Activated effector memory CD4-positive, alpha-beta T cell treated with Interleukin-2 at 50 U/mL for 16 hours (primary cell): ENCODE measurements at regions not wholly inside any gene's neighbourhood (a gene's known extent, or its start where the extent isn't known, plus 50 kb on each side); places are given as distances from the start of the nearest gene placed in this dataset.

Experiments used
- DNase-seq: peaks from one replicate; pipeline ENCODE4 v3.0.0-alpha.2; 2020

DNA sequence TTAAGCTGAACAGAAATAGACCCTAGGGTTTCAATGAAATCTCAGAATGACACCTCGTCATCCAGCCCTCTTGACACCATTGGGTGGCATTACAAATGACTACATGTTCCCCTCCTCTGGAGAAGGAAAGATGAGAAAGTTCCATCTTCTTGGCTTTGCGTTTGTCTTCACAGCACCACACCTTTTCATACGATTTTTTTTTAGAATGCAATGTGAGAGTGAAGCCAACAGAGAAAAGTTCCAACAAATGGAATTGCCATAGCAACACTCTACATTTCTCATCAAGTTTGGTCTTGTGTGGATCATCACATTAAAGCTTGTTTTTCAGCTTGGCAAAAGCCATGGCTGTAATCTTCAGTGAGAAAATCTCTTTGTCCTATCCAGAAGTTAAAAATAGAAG, 183.4 kb upstream of the SNX7 start:
- no peak for DNase-seq

- DNase-seq: no peak
These were observed 188.6 kb upstream of the SNX7 start for GRCh38 chr1:98472878-98473277.

DNA sequence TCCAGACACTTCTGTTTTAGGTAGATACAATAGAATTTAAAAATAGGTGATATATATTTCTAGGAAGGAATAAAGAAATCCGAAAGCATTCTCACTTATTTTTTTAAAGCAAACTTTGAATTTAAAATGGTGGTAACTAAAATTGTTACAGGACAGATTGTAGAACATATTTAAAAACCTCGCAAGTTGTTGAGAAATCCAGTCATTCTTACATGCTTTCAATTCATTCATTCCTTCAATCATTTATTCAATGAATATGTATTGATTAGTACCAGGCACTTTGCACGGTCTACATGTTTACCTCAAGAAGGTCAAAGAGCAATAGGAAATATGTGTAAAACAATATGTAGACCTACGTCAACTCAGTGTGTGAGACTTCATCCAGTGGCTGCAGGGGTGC, 189.9 kb upstream of the SNX7 start:
- no peak for DNase-seq

GRCh38 chr1:98468111-98468717, 193.3 kb upstream of the SNX7 start:
- no peak for DNase-seq

- DNase-seq: no peak
These were observed 193.9 kb upstream of the SNX7 start for GRCh38 chr1:98467586-98467985.

GRCh38 chr1:98467122-98467521, 194.4 kb upstream of the SNX7 start:
- DNase-seq: no peak

DNA sequence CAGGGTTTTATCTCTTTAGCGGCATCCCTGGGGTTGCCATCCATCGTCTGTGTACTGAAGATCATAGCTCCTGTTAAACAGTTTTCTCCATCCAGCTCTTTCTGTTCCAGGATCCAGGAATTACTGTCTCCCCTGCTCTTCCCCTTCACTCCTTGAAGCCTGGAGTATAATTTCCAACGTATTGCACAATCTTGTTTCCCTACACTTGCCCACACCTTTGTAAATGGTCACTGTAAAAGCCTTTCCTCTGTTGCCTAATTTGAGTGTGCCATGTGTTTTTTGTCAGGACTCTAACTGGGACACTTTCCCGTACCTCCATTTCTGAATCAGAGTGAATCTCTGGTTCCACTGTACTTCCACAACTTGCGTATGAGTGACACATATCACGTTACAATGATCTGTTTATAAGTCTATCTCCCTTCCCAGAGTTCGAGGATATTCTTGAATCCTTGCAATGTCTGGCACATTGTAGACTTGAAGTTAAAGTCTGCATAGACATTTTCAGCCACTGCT, 199.6 kb upstream of the SNX7 start:
- no peak for DNase-seq

DNA sequence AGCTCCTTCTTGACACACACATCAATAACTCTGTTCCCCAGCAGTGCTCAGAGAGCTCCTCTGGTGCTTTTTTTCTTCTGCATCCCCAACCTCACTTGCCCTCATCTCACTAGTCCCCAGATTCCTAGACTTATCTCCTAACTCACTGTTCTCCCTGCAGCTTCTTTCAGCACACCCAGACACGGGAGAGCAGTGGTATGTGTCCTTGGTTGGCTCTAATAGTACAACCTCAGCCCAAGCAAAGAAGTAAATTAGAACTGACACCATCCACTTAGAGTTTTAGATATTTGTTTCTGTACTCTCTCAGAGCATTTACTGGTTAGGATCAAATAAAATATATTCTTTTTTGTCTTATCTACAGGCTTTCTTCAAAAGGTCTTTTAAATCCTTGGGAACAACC, 201.4 kb upstream of the SNX7 start:
- no peak for DNase-seq

DNA sequence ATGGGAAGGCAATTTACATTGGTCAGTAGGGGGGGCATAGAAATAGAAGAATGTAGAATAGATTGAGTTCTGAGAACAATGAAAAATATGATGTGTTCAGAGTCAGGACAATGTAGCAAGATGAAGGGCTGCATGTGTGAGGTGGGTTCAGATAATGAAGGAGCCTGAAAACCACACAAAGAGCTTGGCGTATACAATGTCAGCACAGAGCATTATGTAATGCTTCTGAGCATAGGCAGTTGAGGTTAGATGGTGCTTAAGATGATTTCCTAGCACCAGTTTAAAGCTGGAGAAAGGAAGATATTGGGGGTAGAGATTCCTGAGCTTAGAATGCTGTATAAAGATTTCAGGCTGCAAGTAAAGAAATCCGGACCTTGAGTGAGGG, 202.0 kb upstream of the SNX7 start:
- no peak for DNase-seq

DNA sequence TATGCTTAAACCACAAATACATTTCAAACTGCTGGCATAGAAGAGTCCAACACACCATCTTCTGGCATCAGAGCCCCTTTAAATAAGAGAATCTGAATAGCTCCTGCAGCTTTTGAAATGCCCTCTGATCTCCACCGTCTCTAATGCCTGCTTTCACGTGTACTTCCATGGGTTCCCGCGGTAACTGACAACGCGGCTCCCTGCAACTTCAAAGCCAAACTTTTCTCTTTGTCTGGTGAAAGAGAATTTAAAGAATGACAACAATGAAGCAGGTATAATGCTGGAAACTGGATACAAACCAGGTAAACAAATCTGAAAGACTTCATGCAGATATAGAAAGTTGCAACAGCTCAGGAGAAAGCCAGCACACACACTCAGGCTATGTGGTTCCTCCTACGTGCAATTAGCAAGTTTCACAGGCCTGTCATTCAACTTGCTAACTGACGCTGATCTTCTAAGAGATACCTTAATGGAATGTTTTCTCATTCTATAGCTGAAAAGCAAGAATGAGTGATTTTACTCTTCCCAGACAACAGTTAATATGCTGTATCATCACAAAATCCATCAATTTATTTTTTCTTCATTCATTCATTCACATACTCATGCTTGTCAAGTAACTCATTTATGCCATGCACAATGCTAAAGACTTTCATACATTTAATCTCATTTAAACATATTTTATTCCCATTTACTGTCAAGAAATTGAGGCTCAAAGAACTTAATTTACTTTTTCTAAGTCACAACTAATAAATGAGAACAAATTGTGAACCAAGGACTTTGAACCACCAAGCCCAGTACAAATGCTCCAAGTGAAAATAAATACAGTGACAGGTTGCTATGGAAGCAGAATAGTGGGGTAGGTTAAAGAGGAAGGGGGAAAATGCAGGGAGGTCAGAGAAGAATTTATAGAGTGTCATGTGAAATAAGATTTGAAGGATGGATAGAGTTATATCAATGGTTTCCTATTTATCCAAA, 202.7 kb upstream of the SNX7 start:
- DNase-seq: no peak

DNA sequence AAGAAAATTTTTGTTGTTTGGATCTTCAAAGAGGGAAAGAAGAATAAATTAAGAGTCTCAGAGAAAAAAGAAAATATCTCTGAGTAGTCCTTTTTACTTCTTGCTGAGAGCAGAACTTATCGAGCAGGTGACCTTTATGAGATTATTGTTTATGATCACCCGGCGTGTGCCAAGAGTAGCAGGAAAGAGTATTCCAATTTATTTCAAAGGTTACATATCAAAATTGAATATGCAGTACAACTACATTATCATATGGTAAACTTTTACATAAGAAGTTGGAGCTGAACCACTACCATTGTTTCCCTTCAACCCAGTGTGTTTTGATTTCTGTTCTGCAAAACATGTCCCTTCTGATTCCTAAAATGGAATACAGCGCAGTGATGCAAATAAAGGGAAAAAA, 204.3 kb upstream of the SNX7 start:
- no peak for DNase-seq

GRCh38 chr1:98454666-98455065, 206.9 kb upstream of the SNX7 start:
- DNase-seq: no peak

DNA sequence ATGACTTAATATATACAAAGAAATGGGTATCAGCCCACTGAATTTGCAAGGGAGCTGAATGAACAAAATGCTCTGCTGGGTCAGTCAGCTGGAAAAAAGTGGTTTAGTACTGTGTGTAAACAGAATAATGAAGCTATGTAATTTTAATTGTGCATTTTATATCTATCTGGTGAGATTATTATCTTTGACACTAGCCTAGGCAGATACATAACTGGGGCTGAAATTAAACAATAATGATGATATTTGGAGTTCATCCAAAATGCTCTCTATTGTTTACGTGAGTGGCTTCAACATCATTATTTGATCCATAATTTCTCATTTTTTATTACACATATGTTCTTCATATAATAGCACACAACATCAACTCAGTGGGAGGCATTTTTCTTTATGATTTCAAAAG, 208.5 kb upstream of the SNX7 start:
- DNase-seq: no peak

DNA sequence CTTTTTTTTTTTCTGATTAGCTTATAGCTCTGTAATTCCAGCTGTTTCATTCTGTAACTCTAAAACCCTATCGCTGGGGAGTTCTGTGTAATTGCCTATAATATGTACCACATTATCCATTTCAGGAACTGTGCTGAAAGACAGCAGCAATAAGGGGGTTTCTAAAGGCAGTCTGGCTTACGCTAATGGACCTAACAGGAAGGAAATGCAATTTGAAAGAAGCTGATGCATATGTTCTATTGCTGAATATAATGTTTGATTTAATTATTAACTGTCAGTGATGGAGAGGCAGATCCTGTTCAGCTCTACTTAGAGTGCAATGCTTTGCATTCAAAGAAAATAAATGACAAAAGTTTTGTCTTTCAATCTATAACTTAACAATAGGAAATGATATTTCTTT, 209.4 kb upstream of the SNX7 start:
- no peak for DNase-seq

DNA sequence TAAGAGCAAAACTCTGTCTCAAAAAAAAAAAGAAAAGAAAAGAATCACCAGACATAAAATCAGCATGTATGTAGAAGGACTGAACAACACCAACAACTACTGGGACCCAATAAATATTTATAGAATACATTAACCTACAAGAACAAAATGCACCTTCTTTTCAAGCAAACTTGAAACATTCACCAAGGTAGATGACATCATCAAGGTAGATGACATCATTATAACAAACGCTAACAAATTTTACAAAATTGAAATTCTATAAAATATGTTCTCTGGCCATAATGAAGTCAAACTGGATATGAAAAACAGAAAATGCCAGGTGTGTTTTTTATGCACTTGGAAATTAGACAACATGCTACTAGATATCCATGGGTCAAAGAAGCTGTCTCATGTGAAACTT, 220.2 kb upstream of the SNX7 start:
- no peak for DNase-seq

GRCh38 chr1:98439471-98439870, 222.1 kb upstream of the SNX7 start:
- no peak for DNase-seq

- DNase-seq: no peak
These were observed 224.0 kb upstream of the SNX7 start for GRCh38 chr1:98437540-98437939.

DNA sequence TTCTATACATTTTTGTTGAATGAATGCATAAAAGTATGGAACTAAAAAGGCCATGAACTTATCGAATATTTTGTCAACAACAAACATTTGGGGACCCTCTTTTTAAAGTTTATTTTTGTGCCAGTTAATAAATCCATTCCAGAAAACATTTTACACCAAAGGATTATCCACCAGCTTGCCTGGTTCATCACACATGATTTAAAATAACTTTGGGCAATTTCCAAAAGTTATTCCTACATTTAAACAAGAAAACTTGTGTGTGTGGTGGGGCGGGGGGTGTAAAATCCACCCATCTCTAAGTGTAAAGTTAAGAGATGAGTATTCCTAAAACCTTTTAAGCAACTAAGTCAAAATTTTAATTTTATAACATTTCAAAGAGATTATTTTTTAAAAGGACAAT, 224.5 kb upstream of the SNX7 start:
- no peak for DNase-seq

GRCh38 chr1:98429965-98430443, 231.5 kb upstream of the SNX7 start:
- no peak for DNase-seq

- no peak for DNase-seq
These were observed 232.7 kb upstream of the SNX7 start for GRCh38 chr1:98428864-98429263.

GRCh38 chr1:98427664-98428063, 233.9 kb upstream of the SNX7 start:
- DNase-seq: no peak

- no peak for DNase-seq
These were observed 235.4 kb upstream of the SNX7 start for GRCh38 chr1:98426092-98426491.

- no peak for DNase-seq
These were observed 238.7 kb upstream of the SNX7 start for GRCh38 chr1:98422816-98423215.

DNA sequence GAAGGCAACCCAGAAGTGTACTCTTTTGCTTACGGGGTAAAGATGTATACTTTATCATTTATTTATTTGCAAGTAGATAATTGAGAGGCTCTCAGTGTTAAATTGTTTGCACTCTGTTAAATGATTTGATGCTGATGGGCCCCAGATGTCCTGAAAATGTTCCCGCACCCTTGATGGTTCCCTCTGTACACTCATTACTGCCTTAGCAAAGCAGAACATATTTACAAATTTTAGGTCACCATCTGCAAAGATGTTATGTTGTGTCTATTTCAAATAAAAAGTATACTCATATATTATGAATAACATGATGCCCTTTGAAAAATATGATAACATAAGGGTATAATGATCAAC, 240.5 kb upstream of the SNX7 start:
- no peak for DNase-seq
